GM12891 (cell line): ENCODE measurements at regions not wholly inside any gene's neighbourhood (a gene's known extent, or its start where the extent isn't known, plus 50 kb on each side); places are given as distances from the start of the nearest gene placed in this dataset.
"Not testable (repeated sequence)": the region's sequence is repeated elsewhere in the genome, so short reads cannot be mapped to it uniquely, and the experiment has no call there.

Source experiments
- DNase-seq: peaks from one replicate; pipeline ENCODE4 v3.0.0; 2011; ENCODE audit warnings: low spot score; ENCODE audit not compliant: insufficient read length
- FAIRE-seq: peaks from 2 replicates; lab custom pipeline; 2011; peaks lifted over from hg19 to GRCh38; lab: Jason Lieb, UNC
- PAX5 ChIP-seq: IDR thresholded peaks from 2 replicates; pipeline ENCODE4 v1.6.1; 2011; ENCODE audit warnings: low read length, moderate library complexity, mild to moderate bottlenecking; ENCODE audit not compliant: insufficient read depth, severe bottlenecking
- POLR2A ChIP-seq: IDR thresholded peaks from 2 replicates; pipeline ENCODE4 v1.6.1; 2011; ENCODE audit warnings: low read depth, low read length, control low read depth
- POLR2AphosphoS5 ChIP-seq: IDR thresholded peaks from 2 replicates; pipeline ENCODE4 v1.6.1; 2011; ENCODE audit warnings: low read depth, low read length, control low read depth
- POU2F2 ChIP-seq: IDR thresholded peaks from 2 replicates; pipeline ENCODE4 v1.6.1; 2011; ENCODE audit warnings: low read depth, mild to moderate bottlenecking, control low read depth, low read length, moderate library complexity
- SPI1 ChIP-seq: IDR thresholded peaks from 2 replicates; pipeline ENCODE4 v1.6.1; 2011; ENCODE audit warnings: low read depth, low read length, control low read depth
- TAF1 ChIP-seq: IDR thresholded peaks from 2 replicates; pipeline ENCODE4 v1.6.1; 2011; ENCODE audit warnings: low read depth, low read length, control low read depth

DNA sequence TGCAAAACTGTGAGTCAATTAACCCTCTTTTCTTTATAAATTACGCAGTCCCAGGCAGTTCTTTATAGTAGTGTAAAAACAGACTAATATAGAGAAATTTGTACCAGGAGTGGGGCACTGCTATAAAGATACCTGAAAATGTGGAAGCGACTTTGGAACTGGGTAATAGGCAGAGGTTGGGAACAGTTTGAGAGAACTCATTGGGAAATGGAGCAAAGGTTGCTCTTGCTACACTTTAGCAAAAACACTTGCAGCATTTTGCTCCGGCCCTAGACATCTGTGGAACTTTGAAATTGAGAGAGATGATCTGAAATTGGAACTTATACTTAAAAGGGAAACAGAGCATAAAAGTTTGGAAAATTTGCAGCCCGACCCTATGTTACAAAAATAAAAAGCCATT is 810.9 kb downstream of the LTN1 start:
- DNase-seq, result no peak
- no peak for FAIRE-seq
- no peak for TF ChIP-seq POLR2A
- TF ChIP-seq POLR2AphosphoS5, result no peak
- TF ChIP-seq PAX5, result no peak
- TF ChIP-seq TAF1, result no peak
- no peak for TF ChIP-seq SPI1
- TF ChIP-seq POU2F2, result no peak

DNA sequence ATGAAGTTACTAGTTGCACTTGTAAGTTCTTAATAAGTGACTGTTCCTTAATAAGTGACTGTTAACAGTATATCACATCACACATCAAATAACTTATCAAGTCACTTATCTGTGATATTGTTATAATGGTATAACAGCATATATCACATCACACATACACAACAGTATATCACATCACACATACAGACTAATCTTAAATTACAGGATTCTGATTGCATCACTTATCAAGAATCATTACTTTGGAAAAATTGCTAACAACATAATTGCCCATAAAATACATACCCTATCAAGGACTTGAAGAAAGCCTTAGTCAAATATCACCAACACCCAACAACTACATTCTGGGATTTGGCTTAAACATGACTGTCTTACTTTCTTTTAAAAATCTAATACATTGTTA is 813.5 kb downstream of the LTN1 start:
- DNase-seq (no peak), FAIRE-seq (no peak)
- TF ChIP-seq PAX5, result no peak
- TF ChIP-seq POLR2A, result no peak
- no peak for TF ChIP-seq SPI1
- no peak for TF ChIP-seq TAF1

DNA sequence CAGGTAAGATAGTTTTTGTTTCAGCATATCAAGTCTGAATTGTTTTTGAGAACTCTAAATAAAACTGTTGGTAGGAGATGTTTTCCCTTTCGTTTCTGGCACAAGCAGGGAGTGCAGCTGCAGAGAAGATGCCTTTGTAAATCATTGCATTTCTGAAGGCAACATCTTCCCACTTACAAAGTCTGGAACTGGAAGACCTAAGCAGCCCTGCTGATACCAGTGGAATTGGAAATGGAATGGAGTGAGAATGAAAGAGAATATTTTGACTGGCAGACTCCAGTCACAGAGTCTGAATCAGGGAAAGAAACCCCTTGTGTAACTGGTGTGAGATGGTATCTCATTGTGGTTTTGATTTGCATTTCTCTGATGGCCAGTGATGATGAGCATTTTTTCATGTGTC is 815.6 kb downstream of the LTN1 start:
- DNase-seq, result no peak
- FAIRE-seq, result no peak
- TF ChIP-seq SPI1 (no peak), POU2F2 (no peak), PAX5 (no peak), POLR2AphosphoS5 (no peak), TAF1 (no peak), POLR2A (no peak)

DNA sequence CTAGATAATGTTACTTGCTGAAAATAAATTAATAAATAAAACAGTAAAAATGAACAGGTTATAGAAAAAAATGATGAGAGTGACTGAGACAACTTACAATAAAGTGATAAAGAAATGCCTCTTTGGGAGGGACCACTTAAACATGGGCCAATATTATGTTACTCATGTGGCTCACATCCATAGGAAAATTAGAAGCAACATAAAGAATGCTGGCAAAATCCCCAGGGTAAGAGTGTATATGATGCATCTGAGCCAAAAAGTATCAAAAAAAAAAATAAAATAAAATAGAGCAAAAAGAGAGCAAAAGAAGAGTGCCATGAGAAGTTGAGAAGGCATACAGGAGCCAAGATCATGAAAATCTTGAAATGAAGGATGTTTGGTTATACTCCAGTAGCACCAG is 818.0 kb downstream of the LTN1 start:
- TF ChIP-seq PAX5 (no peak), SPI1 (no peak), POU2F2 (no peak), TAF1 (no peak), POLR2A (no peak), POLR2AphosphoS5 (no peak)
- DNase-seq, result no peak
- no peak for FAIRE-seq

DNA sequence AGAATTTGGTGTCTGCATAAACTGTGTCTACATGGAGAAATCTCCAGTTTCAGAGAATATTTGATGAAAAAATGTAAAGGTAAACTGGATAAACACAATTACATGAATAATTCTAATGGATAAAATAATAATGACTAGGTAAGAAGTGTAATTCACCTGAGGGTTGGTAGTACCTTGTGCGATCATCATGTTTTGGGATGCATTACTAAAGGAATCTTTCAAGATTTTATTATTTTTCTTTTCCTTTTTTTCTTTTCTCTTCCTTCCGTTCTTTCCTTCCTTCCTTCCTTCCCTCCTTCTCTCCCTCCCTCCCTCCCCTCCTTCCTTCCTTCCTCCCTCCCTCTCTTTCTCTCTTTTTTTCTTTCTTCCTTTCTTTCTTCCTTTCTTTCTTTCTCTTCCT is 818.7 kb downstream of the LTN1 start:
- TF ChIP-seq PAX5 (no peak), SPI1 (no peak), POLR2A (no peak), POU2F2 (no peak), TAF1 (no peak), POLR2AphosphoS5 (no peak)
- no peak for DNase-seq
- no peak for FAIRE-seq

DNA sequence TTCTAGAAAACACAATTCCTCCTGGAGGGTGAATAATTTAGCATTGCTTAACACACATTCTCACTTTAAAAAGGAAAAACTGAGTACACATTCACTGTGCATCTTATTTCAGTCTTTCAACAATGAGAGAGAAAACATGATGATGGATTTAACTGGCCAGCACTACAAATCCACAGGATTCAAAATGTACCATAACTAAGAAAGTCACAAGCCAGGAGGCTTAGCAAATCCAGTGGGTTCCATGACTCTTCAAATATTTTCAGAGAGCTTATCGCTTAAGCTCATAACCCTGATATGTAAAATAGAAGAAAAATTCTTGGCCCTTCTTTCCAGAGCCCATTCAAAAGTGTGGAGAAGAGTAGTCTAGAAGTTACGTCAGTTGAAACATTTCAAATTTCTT is 820.3 kb downstream of the LTN1 start:
- DNase-seq (no peak), FAIRE-seq (no peak)
- no peak for TF ChIP-seq PAX5
- TF ChIP-seq POU2F2, result no peak
- TF ChIP-seq POLR2A, result no peak
- TF ChIP-seq TAF1, result no peak
- TF ChIP-seq POLR2AphosphoS5, result no peak

DNA sequence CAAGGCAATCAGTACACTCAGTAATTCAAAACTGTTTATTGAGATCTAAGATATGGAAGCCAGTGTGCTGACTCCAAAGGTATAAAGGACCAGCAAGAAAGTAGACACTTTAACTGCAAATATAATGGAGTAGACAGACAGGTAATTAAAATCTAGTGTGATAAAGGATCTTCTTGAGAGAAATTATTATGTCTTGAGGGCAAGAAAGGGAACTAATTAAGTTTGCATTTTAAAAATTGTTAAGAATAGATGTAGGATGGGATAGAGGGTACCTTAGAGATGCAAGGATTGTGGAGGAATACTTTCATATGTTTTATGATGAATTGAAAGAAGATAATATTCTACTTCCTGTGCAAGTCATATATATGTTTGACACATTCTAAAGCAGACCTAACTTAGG is 825.3 kb downstream of the LTN1 start:
- TF ChIP-seq SPI1 (no peak), POLR2A (no peak), POLR2AphosphoS5 (no peak), TAF1 (no peak), POU2F2 (no peak)
- DNase-seq (no peak), FAIRE-seq (no peak)

DNA sequence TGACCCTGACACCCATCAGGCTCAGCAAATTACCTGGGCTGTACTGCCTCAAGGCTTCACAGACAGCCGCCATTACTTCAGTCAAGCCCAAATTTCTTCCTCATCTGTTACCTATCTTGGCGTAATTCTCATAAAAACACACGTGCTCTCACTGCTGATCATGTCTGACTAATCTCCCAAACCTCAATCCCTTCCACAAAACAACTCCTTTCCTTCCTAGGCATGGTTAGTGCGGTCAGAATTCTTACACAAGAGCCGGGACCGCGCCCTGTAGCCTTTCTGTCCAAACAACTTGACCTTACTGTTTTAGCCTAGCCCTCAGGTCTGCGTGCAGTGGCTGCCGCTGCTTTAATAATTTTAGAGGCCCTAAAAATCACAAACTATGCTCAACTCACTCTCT is 828.2 kb downstream of the LTN1 start:
- not testable (repeated sequence) for DNase-seq, FAIRE-seq

DNA sequence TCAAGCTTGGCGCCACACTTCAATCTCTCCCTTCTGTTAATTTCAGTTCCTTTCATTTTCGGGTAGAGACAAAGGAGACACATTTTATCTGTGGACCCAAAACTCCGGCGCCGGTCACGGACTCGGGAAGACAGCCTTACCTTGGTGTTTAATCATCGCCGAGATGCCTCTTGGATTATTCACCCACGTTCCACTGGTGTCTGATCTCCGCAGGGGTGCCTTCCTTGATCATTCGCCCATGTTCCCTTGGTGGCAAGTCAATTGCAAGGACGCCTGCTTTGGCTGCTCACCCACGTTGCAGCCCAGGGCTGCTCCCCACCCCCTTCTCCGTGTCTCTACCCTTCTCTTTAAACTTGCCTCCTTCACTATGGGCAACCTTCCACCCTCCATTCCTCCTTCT is 830.6 kb downstream of the LTN1 start:
- not testable (repeated sequence) for FAIRE-seq, DNase-seq

DNA sequence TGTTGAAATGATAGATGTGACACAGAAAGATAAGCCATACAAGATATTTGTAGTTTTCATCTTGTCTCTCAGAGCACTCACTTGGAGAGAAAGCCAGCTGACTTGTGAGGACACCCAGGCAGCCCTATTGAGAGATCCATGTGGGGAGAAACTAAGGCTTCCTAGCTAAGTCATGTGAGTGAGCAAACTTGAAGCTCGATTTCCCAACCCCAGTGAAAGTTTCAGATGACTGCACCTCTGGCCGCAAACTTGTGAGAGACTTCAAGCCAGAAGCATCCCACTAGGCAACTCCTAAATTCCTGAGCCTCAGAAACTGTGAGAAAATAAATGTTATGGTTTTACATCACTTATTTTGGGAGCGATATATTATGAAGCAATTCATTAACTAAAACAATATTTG is 832.3 kb downstream of the LTN1 start:
- FAIRE-seq (no peak), DNase-seq (no peak)
- TF ChIP-seq TAF1 (no peak), POLR2A (no peak), POU2F2 (no peak), PAX5 (no peak), POLR2AphosphoS5 (no peak), SPI1 (no peak)

DNA sequence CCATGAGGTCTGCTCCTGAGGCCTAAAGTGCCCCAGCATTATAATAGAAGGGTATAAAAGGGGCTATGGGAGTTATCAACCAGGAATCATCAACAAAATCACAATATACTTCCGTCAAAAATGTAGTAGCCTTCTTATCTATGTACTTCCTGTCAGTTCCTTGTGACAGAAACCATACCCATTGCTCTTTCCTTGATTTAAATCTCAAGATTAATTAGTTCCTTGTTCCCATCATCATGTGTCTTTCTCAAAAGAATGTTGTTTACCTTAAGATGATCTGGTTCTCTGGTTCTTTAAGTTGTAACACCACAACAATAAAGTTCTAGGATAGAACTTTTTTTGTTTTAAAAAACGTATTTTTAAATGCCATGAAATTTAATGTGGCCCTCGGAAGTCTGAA is 833.3 kb downstream of the LTN1 start:
- FAIRE-seq (no peak), DNase-seq (no peak)
- TF ChIP-seq POLR2A (no peak), TAF1 (no peak), POU2F2 (no peak), POLR2AphosphoS5 (no peak), PAX5 (no peak), SPI1 (no peak)
